A673 (cell line): ENCODE measurements at regions not wholly inside any gene's neighbourhood (a gene's known extent, or its start where the extent isn't known, plus 50 kb on each side); places are given as distances from the start of the nearest gene placed in this dataset.
"Not testable (repeated sequence)": the region's sequence is repeated elsewhere in the genome, so short reads cannot be mapped to it uniquely, and the experiment has no call there.

Source experiments
- CTCF ChIP-seq: fragments of 300-800, 200-600 bp; sonication (generic); conservative IDR thresholded peaks from 2 replicates; pipeline ENCODE4 v1.5.1; 2017; ENCODE audit warnings: low read depth, mild to moderate bottlenecking, antibody characterized with exemption, low read length, moderate library complexity, mixed read lengths
- EZH2 ChIP-seq: fragments of 200-600 bp; sonication (generic); IDR thresholded peaks from 2 replicates; pipeline ENCODE4 v1.6.1; 2017; ENCODE audit warnings: borderline replicate concordance, low read depth, mild to moderate bottlenecking, mixed read lengths, antibody characterized with exemption, low read length; ENCODE audit not compliant: poor library complexity, severe bottlenecking

- not testable (repeated sequence) for TF ChIP-seq CTCF, EZH2
Observed at GRCh38 chr6:71686021-71686677, 200.2 kb upstream of the RIMS1 start.
